Activated gamma-delta T cell treated with Interleukin-2 at 50 U/mL for 16 hours (primary cell): ENCODE measurements at regions not wholly inside any gene's neighbourhood (a gene's known extent, or its start where the extent isn't known, plus 50 kb on each side); places are given as distances from the start of the nearest gene placed in this dataset.
"Not testable (repeated sequence)": the region's sequence is repeated elsewhere in the genome, so short reads cannot be mapped to it uniquely, and the experiment has no call there.

Experiments
- DNase-seq: peaks from one replicate; pipeline ENCODE4 v3.0.0-alpha.2; 2020

- DNase-seq: no peak
Measured at GRCh38 chr13:44312131-44312530, 61.5 kb upstream of the SERP2 start.

DNA sequence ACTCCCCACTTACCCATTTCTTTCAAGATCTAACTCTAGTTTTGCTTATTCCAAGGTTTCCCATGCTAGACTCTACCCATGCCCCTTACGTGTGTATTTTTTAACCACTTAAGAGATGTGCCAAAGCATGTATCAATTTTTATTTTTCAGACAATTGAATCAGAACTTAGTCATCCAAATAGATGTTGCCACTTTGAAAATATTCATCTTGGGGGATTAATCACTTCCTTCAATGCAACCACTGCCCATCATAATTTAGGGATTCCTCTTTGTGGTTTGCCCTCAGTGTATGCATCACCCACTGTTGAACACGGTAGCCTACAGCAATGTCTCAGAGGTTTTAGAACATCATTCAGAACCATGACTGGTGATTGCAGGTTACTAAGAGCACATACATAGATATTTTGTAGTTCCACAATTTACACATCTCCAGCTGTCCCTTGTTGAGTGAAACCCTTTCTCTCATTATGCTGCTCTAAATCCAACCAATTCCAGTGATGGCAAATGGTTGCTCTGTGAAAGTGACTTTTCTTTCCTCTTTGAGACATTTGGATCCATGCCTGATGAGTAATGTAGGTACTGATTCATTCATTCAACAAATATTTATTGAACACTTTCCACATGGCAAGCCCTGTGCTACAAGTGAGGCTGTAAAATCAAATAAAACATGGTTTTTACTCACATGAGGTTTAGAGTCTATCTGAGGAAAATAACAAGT is 60.6 kb upstream of the SERP2 start:
- no peak for DNase-seq

DNA sequence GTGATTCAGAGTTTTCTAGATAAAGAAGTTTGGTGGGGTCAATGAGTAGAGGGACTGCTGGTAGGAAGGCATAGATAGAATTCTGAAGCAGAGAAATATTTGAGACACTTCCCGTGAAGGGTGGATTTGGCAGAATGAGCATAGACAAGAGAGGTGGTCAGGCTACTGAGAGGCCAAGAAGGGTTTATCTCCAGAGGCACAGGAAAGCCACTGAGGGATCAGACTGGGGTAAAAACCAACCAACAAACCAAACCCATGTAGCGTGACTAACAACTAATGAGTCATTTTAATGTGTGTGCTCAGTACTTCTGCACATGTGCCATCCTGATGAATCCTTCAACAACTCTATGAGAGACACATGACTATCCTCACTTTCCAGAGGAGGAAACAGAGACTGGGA is 60.0 kb upstream of the SERP2 start:
- no peak for DNase-seq

GRCh38 chr13:44314160-44314559 is 59.5 kb upstream of the SERP2 start:
- DNase-seq: not testable (repeated sequence)

- DNase-seq: no peak
Measured at GRCh38 chr13:44317752-44318151, 55.9 kb upstream of the SERP2 start.

- no peak for DNase-seq
Measured at GRCh38 chr13:44318161-44318560, 55.5 kb upstream of the SERP2 start.

- no peak for DNase-seq
Measured at GRCh38 chr13:44320611-44321010, 53.0 kb upstream of the SERP2 start.

- DNase-seq: no peak
Measured at GRCh38 chr13:44321961-44322360, 51.7 kb upstream of the SERP2 start.

- no peak for DNase-seq
Measured at GRCh38 chr13:44322928-44323327, 50.7 kb upstream of the SERP2 start.

GRCh38 chr13:44323754-44324153 is 49.9 kb upstream of the SERP2 start:
- no peak for DNase-seq
